Heart right ventricle (tissue), 16 donors: ENCODE measurements at regions not wholly inside any gene's neighbourhood (a gene's known extent, or its start where the extent isn't known, plus 50 kb on each side); places are given as distances from the start of the nearest gene placed in this dataset.

Experiments used
- ATAC-seq, 8 donors: fragments of 200-7000 bp; cut with Tn5 transposase; one replicate each; pipeline ENCODE4 v1.9.1; 2020; ENCODE audit warnings: mild to moderate bottlenecking in 8 of 8, moderate library complexity in 8 of 8, moderate number of reproducible peaks in 1 of 8
- DNase-seq, 2 donors: peaks; one replicate each; pipeline ENCODE4 v3.0.0-alpha.2; 2020
- H3K27ac ChIP-seq, 10 donors: fragments of 200-600 bp; sonication (generic) in 2 of 10; one replicate each; pipeline versions ENCODE4 v1.5.0 to v1.8.0; 2020 to 2022; ENCODE audit warnings: mild to moderate bottlenecking in 3 of 10
- H3K27me3 ChIP-seq, 7 donors: fragments of 200-600 bp; one replicate each; pipeline ENCODE4 v1.8.0; 2021 to 2022; ENCODE audit warnings: mild to moderate bottlenecking in 2 of 7
- H3K36me3 ChIP-seq, 9 donors: fragments of 200-600 bp; sonication (generic) in 1 of 9; one replicate each; pipeline versions ENCODE4 v1.5.0 to v1.8.0; 2020 to 2022; ENCODE audit warnings: mild to moderate bottlenecking in 2 of 9
- H3K4me1 ChIP-seq, 9 donors: fragments of 200-600 bp; sonication (generic) in 1 of 9; one replicate each; pipeline versions ENCODE4 v1.5.0 to v1.8.0; 2020 to 2022; ENCODE audit warnings: mild to moderate bottlenecking in 4 of 9
- H3K4me3 ChIP-seq, 10 donors: fragments of 200-600 bp; sonication (generic) in 2 of 10; one replicate each; pipeline versions ENCODE4 v1.5.0 to v1.8.0; 2020 to 2022; ENCODE audit warnings: mild to moderate bottlenecking in 7 of 10, moderate library complexity in 2 of 10
- H3K9me3 ChIP-seq, 11 donors: fragments of 200-600 bp in 10 of 11; sonication (generic) in 2 of 11; one replicate each; pipeline versions ENCODE4 v1.5.0 to v1.8.0; 2013 to 2022; ENCODE audit warnings: mild to moderate bottlenecking in 2 of 11, control low read depth in 1 of 11, moderate library complexity in 1 of 11
- CTCF ChIP-seq, 9 donors: fragments of 200-600 bp; sonication (generic) in 2 of 9; IDR thresholded peaks; one replicate each; pipeline versions ENCODE4 v1.5.0 to v1.8.0; 2021 to 2022; ENCODE audit warnings: antibody characterized with exemption in 9 of 9, mild to moderate bottlenecking in 5 of 9, moderate library complexity in 1 of 9
- WGBS, 2 donors: extraction: QIAGEN DNeasy Blood & Tissue Kit; methylation state at CpG; one replicate each; pipeline ENCODE4 v1.1.7; 2013; ENCODE audit warnings: inconsistent platforms in 1 of 2; 5-methylcytosine and 5-hydroxymethylcytosine counted together
- intact Hi-C, 10 donors: fragments of 100-400 bp; cut with DNase I; formaldehyde crosslinking; loops; one replicate each; pipeline versions ENCODE4 v1.11.1 to v1.14.2; 2022
- donor health status: Arrhythmogenic right ventricular cardiomyopathy.
- donor health status: ischemic (EF 13 %, LVEDD 7.1; RV severe dilation, severe dysfunction).
- donor health status: healthy with polysubstance abuse.
- donor health status: DM: no; HTN: yes; CAD: no.
- donor health status: DM: no; HTN: no; CAD: no.
- donor health status: ischemic (EF 25% LVEDD 6.9; RV normal size, moderate dysfunction).
- donor health status: ischemic (EF 25% LVEDD 5.7; RV mildly dilated, moderate dysfunction).
- donor health status: healthy.
- donor health status: DM: yes; HTN: yes; CAD: no.
- donor health status: Ischemic cardiomyopathy.
- donor health status: ischemic (EF 35%, LVEDD 5.7; RV mildly dilated, moderate dysfunction).
- donor health status: nonischemic (EF 11% LVEDD 7.7; RV severe dilation, severe dysfunction).
- donor health status: DM: yes; HTN: yes; CAD: no.
- donor health status: PGD.
- donor health status: ischemic (EF 29% LVEDD 5.4; RV normal size, mild dysfunction).
- donor health status: nonischemic (EF 23%, LVEDD 6.1; RV moderate dilation, normal function).

GRCh38 chr6:43876602-43877001 lies 106.6 kb downstream of the VEGFA start:
- ATAC-seq (peak in 1 of 8 donors; percentile 12), DNase-seq (no peak)
- Histone ChIP-seq H3K36me3 (no peaks in the 10 kb centered on the region), H3K4me3 (no peak overlapping the region), H3K4me1 (peaks cover 0 to 13% (median 0%) of the 10 kb centered on the region in 9 donors), H3K27me3 (peaks cover 0 to 4% (median 0%) of the 10 kb centered on the region in 7 donors), H3K9me3 (no peaks in the 10 kb centered on the region), H3K27ac (no peak overlapping the region)
- intact Hi-C loops, result no loop called here
- WGBS, 2 donors, result 77 to 80% methylated on average over 4 of the region's 4 CpGs
- no peak for TF ChIP-seq CTCF (IDR thresholded peaks at IDR 0.05)

GRCh38 chr6:43875849-43876572 lies 106.0 kb downstream of the VEGFA start:
- H3K4me1 ChIP-seq, result peaks cover 0 to 13% (median 0%) of the 10 kb centered on the region in 9 donors
- intact Hi-C loops, result no loop called here
- H3K9me3 ChIP-seq, result no peaks in the 10 kb centered on the region
- H3K4me3 ChIP-seq, result no peak overlapping the region
- TF ChIP-seq CTCF (IDR thresholded peaks at IDR 0.05), result no peak
- DNase-seq, result no peak
- 79 to 83% methylated on average over 14 of the region's 14 CpGs for WGBS, 2 donors
- no peak overlapping the region for H3K27ac ChIP-seq
- peak in 4 of 8 donors; percentile 10 to 45 (median 30) for ATAC-seq
- H3K27me3 ChIP-seq, result peaks cover 0 to 4% (median 0%) of the 10 kb centered on the region in 7 donors
- H3K36me3 ChIP-seq, result no peaks in the 10 kb centered on the region

- peaks cover 0 to 4% (median 0%) of the 10 kb centered on the region in 7 donors for H3K27me3 ChIP-seq
- TF ChIP-seq CTCF (IDR thresholded peaks at IDR 0.05), result no peak
- no peak overlapping the region for H3K4me3 ChIP-seq
- 89 to 96% methylated on average over 4 of the region's 4 CpGs for WGBS, 2 donors
- no peaks in the 10 kb centered on the region for H3K36me3 ChIP-seq
- DNase-seq (no peak), ATAC-seq (no peak)
- intact Hi-C loops, result no loop called here
- H3K9me3 ChIP-seq, result no peaks in the 10 kb centered on the region
- H3K27ac ChIP-seq, result no peak overlapping the region
- peaks cover 0 to 13% (median 0%) of the 10 kb centered on the region in 9 donors for H3K4me1 ChIP-seq
Observed at GRCh38 chr6:43874814-43875590, 105.0 kb downstream of the VEGFA start.

GRCh38 chr6:43873806-43874714 lies 104.0 kb downstream of the VEGFA start:
- no peak for TF ChIP-seq CTCF (IDR thresholded peaks at IDR 0.05)
- Histone ChIP-seq H3K36me3 (no peaks in the 10 kb centered on the region), H3K27me3 (peaks cover 0 to 4% (median 0%) of the 10 kb centered on the region in 7 donors), H3K27ac (no peak overlapping the region), H3K4me3 (no peak overlapping the region), H3K9me3 (no peaks in the 10 kb centered on the region), H3K4me1 (peaks cover 0 to 13% (median 0%) of the 10 kb centered on the region in 9 donors)
- intact Hi-C loops, result no loop called here
- DNase-seq, result no peak
- 87 to 91% methylated on average over 3 of the region's 3 CpGs for WGBS, 2 donors
- no peak for ATAC-seq
